ENCODE measurements at regions not wholly inside any gene's neighbourhood (a gene's known extent, or its start where the extent isn't known, plus 50 kb on each side); places are given as distances from the start of the nearest gene placed in this dataset.

- TF ChIP-seq MAX (IDR thresholded peaks at IDR 0.05) = no peak
- TF ChIP-seq REST (IDR thresholded peaks at IDR 0.05; ENCODE audit: low read depth) = no peak
- no peak for TF ChIP-seq TAF1 (IDR thresholded peaks at IDR 0.05; ENCODE audit: low read depth)
- no peak for TF ChIP-seq CEBPB (IDR thresholded peaks at IDR 0.05)
- no peak for TF ChIP-seq YY1 (IDR thresholded peaks at IDR 0.05; ENCODE audit: low read depth)
- no peak for TF ChIP-seq CREB1 (IDR thresholded peaks at IDR 0.05; ENCODE audit: low read depth)
- TF ChIP-seq EGR1 (IDR thresholded peaks at IDR 0.05) = no peak
- no peak for TF ChIP-seq TEAD4 (IDR thresholded peaks at IDR 0.05)
- TF ChIP-seq RAD21 (IDR thresholded peaks at IDR 0.05; ENCODE audit: low read depth) = no peak
- no peak for TF ChIP-seq USF1 (IDR thresholded peaks at IDR 0.05)
- no peak for TF ChIP-seq FOXM1 (IDR thresholded peaks at IDR 0.05; ENCODE audit: borderline replicate concordance, low read depth)
- TF ChIP-seq NFIC (IDR thresholded peaks at IDR 0.05) = no peak
Measured at GRCh38 chrX:81348388-81348787, 146.5 kb downstream of the SH3BGRL start.

GRCh38 chrX:81354954-81355353, 153.1 kb downstream of the SH3BGRL start:
- TF ChIP-seq REST (IDR thresholded peaks at IDR 0.05; ENCODE audit: low read depth) = no peak
- no peak for TF ChIP-seq NFIC (IDR thresholded peaks at IDR 0.05)
- TF ChIP-seq TEAD4 (IDR thresholded peaks at IDR 0.05) = no peak
- TF ChIP-seq CREB1 (IDR thresholded peaks at IDR 0.05; ENCODE audit: low read depth) = no peak
- no peak for TF ChIP-seq ZBTB7A (IDR thresholded peaks at IDR 0.05; ENCODE audit: low read depth)
- no peak for TF ChIP-seq MAX (IDR thresholded peaks at IDR 0.05)

DNA sequence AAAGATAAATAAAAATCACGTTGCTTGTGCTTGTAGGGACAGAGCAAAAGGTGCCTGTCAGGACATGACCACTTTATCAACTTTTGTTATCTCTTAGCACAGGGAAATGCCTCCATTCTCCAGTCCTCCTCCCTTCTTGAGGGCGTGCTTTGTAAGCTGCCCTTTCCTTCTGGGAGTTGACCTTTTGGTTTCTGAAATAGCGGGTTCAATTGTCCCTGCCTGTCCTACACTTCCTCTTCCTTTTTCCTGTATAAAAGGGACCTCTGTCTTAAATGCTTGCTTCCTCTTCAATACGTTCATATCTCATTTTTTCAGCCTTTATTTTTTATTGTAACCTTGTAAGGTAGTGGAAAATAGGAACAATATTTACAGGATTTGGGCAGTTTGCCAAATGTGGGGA, 153.5 kb downstream of the SH3BGRL start:
- TF ChIP-seq CEBPB (IDR thresholded peaks at IDR 0.05) (no peak), RAD21 (IDR thresholded peaks at IDR 0.05; ENCODE audit: low read depth) (no peak), FOXM1 (IDR thresholded peaks at IDR 0.05; ENCODE audit: borderline replicate concordance, low read depth) (no peak), EGR1 (IDR thresholded peaks at IDR 0.05) (no peak), TCF12 (IDR thresholded peaks at IDR 0.05; ENCODE audit: low read depth) (no peak), YY1 (IDR thresholded peaks at IDR 0.05; ENCODE audit: low read depth) (no peak), TAF1 (IDR thresholded peaks at IDR 0.05; ENCODE audit: low read depth) (no peak), EP300 (IDR thresholded peaks at IDR 0.05; ENCODE audit: borderline replicate concordance) (no peak), USF1 (IDR thresholded peaks at IDR 0.05) (no peak), TEAD4 (IDR thresholded peaks at IDR 0.05) (no peak), MAX (IDR thresholded peaks at IDR 0.05) (no peak), REST (IDR thresholded peaks at IDR 0.05; ENCODE audit: low read depth) (no peak), CREB1 (IDR thresholded peaks at IDR 0.05; ENCODE audit: low read depth) (no peak), NFIC (IDR thresholded peaks at IDR 0.05) (no peak), ZBTB7A (IDR thresholded peaks at IDR 0.05; ENCODE audit: low read depth) (no peak)

DNA sequence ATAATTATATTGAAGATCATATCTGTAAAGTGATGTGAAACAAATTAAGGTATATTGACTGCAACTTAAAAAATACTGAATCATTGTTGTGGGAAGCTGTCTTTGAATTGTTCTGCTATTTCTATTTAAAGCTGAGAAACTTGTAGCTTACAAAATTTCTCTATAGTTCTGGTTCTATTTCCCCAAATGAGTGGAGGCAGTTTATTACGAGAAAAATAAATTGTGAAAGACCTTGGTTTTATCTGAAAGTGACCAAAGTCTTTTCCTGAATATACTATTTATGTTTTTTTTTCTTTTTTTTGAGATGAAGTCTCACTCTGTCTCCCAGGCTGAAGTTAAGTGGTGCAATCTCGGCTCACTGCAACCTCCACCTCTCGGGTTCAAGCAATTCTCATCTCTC, 165.4 kb downstream of the SH3BGRL start:
- TF ChIP-seq NFIC (IDR thresholded peaks at IDR 0.05) = no peak
- TF ChIP-seq FOXM1 (IDR thresholded peaks at IDR 0.05; ENCODE audit: borderline replicate concordance, low read depth) = no peak
- TF ChIP-seq EGR1 (IDR thresholded peaks at IDR 0.05) = no peak
- TF ChIP-seq USF1 (IDR thresholded peaks at IDR 0.05) = no peak
- no peak for TF ChIP-seq ZBTB7A (IDR thresholded peaks at IDR 0.05; ENCODE audit: low read depth)
- no peak for TF ChIP-seq TCF12 (IDR thresholded peaks at IDR 0.05; ENCODE audit: low read depth)
- no peak for TF ChIP-seq YY1 (IDR thresholded peaks at IDR 0.05; ENCODE audit: low read depth)
- TF ChIP-seq TEAD4 (IDR thresholded peaks at IDR 0.05) = no peak
- no peak for TF ChIP-seq MAX (IDR thresholded peaks at IDR 0.05)
- no peak for TF ChIP-seq RAD21 (IDR thresholded peaks at IDR 0.05; ENCODE audit: low read depth)
- no peak for TF ChIP-seq TAF1 (IDR thresholded peaks at IDR 0.05; ENCODE audit: low read depth)
- TF ChIP-seq EP300 (IDR thresholded peaks at IDR 0.05; ENCODE audit: borderline replicate concordance) = no peak
- TF ChIP-seq CREB1 (IDR thresholded peaks at IDR 0.05; ENCODE audit: low read depth) = no peak
